WTC11 (cell line): ENCODE measurements at regions not wholly inside any gene's neighbourhood (a gene's known extent, or its start where the extent isn't known, plus 50 kb on each side); places are given as distances from the start of the nearest gene placed in this dataset.

Experiments
- ATAC-seq: fragments of 200-7000 bp; cut with Tn5 transposase; 2 replicates; pipeline ENCODE4 v1.10.0; 2021; ENCODE audit warnings: mild to moderate bottlenecking, moderate library complexity
- CTCF ChIA-PET: fragments of 300-600 bp; sonication (Branson Sonifier 250); formaldehyde crosslinking; loops from one replicate; lab custom pipeline; 2021; ENCODE audit warnings: antibody characterized with exemption; lab: Charles Lee
- POLR2A ChIA-PET: fragments of 350-600 bp; sonication (Branson Sonifier 250); formaldehyde crosslinking; loops from one replicate; lab custom pipeline; 2021; ENCODE audit warnings: antibody characterized with exemption; lab: Charles Lee
- DNase-seq: peaks from one replicate; pipeline ENCODE4 v3.0.0; 2021; ENCODE audit warnings: low spot score
- H3K27ac Mint-ChIP-seq: 2 replicates; pipeline ENCODE4 v1.8.0; 2021; ENCODE audit warnings: mixed read lengths
- H3K27me3 Mint-ChIP-seq: 2 replicates; pipeline ENCODE4 v1.8.0; 2021; ENCODE audit warnings: low read depth, mild to moderate bottlenecking, moderate library complexity, mixed read lengths
- H3K36me3 Mint-ChIP-seq: 2 replicates; pipeline ENCODE4 v1.8.0; 2021; ENCODE audit warnings: mixed read lengths
- H3K4me1 Mint-ChIP-seq: 2 replicates; pipeline ENCODE4 v1.8.0; 2022; ENCODE audit warnings: mixed read lengths
- H3K4me3 Mint-ChIP-seq: 2 replicates; pipeline ENCODE4 v1.8.0; 2021; ENCODE audit warnings: mild to moderate bottlenecking, moderate library complexity, mixed read lengths
- H3K9me3 Mint-ChIP-seq: 2 replicates; pipeline ENCODE4 v1.8.0; 2021; ENCODE audit warnings: mixed read lengths
- ATF3 ChIP-seq: sonication (generic); formaldehyde crosslinking; conservative IDR thresholded peaks from 2 replicates; pipeline ENCODE4 v1.8.1; 2022; ENCODE audit warnings: mild to moderate bottlenecking, missing genetic modification reagents
- CREB1 ChIP-seq: sonication (generic); formaldehyde crosslinking; IDR thresholded peaks from 2 replicates; pipeline ENCODE4 v1.8.0; 2023; ENCODE audit warnings: mild to moderate bottlenecking, missing genetic modification reagents
- E2F1 ChIP-seq: sonication (generic); formaldehyde crosslinking; IDR thresholded peaks from 2 replicates; pipeline ENCODE4 v1.8.0; 2022; ENCODE audit warnings: mild to moderate bottlenecking, missing genetic modification reagents
- ELF4 ChIP-seq: sonication (generic); formaldehyde crosslinking; IDR thresholded peaks from 2 replicates; pipeline ENCODE4 v1.8.1; 2022; ENCODE audit warnings: low read depth, mild to moderate bottlenecking, moderate library complexity, missing genetic modification reagents
- FOXP4 ChIP-seq: sonication (generic); formaldehyde crosslinking; IDR thresholded peaks from 2 replicates; pipeline ENCODE4 v1.8.0; 2022; ENCODE audit warnings: mild to moderate bottlenecking, missing genetic modification reagents
- GRHL2 ChIP-seq: fragments of 250-450 bp; sonication (Bioruptor Pico); IDR thresholded peaks from 2 replicates; pipeline ENCODE4 v1.8.0; 2022; ENCODE audit warnings: mild to moderate bottlenecking, moderate library complexity; ENCODE audit not compliant: insufficient replicate concordance, severe bottlenecking
- JUN ChIP-seq: sonication (generic); formaldehyde crosslinking; IDR thresholded peaks from 2 replicates; pipeline ENCODE4 v1.8.0; 2023; ENCODE audit warnings: mild to moderate bottlenecking, missing genetic modification reagents
- KAT7 ChIP-seq: sonication (generic); formaldehyde crosslinking; IDR thresholded peaks from 2 replicates; pipeline ENCODE4 v1.8.1; 2023; ENCODE audit warnings: missing genetic modification reagents, mild to moderate bottlenecking, borderline replicate concordance
- MAX ChIP-seq: sonication (generic); formaldehyde crosslinking; IDR thresholded peaks from 2 replicates; pipeline ENCODE4 v1.8.0; 2022; ENCODE audit warnings: mild to moderate bottlenecking, missing genetic modification reagents
- SMAD3 ChIP-seq: sonication (generic); formaldehyde crosslinking; IDR thresholded peaks from 2 replicates; pipeline ENCODE4 v1.8.0; 2022; ENCODE audit warnings: missing genetic modification reagents, mild to moderate bottlenecking, borderline replicate concordance
- ZBTB43 ChIP-seq: sonication (generic); formaldehyde crosslinking; IDR thresholded peaks from 2 replicates; pipeline ENCODE4 v1.8.1; 2023; ENCODE audit warnings: mild to moderate bottlenecking, missing genetic modification reagents
- ZNF512 ChIP-seq: sonication (generic); formaldehyde crosslinking; IDR thresholded peaks from 2 replicates; pipeline ENCODE4 v1.8.1; 2022; ENCODE audit warnings: missing genetic modification reagents, borderline replicate concordance

- POLR2A ChIA-PET, result no interaction called here
- 0 out of 2 replicates have a peak, but pooled peaks cover 4% of the 10 kb centered on the region for H3K4me1 Mint-ChIP-seq
- peaks cover 15% of the 10 kb centered on the region for H3K36me3 Mint-ChIP-seq
- H3K27ac Mint-ChIP-seq, result no peak overlapping the region
- TF ChIP-seq CREB1 (no peak), SMAD3 (CRISPR knock-in tag) (no peak), ATF3 (CRISPR knock-in tag) (no peak), FOXP4 (no peak), ZBTB43 (CRISPR knock-in tag) (no peak)
- TF ChIP-seq, all 79 proteins: peak for 0
- CTCF ChIA-PET, result no interaction called here
- Mint-ChIP-seq H3K4me3 (no peak overlapping the region), H3K27me3 (peaks cover 7% of the 10 kb centered on the region), H3K9me3 (peaks cover 33% of the 10 kb centered on the region)
- DNase-seq, result no peak
- ATAC-seq, result no peak
Observed at GRCh38 chr10:128233422-128233821, 107.2 kb upstream of the MKI67 start.

GRCh38 chr10:128237710-128238109 lies 111.5 kb upstream of the MKI67 start:
- Mint-ChIP-seq H3K4me3 (no peak overlapping the region), H3K27ac (no peak overlapping the region), H3K4me1 (0 out of 2 replicates have a peak, but pooled peaks cover 4% of the 10 kb centered on the region), H3K9me3 (peaks cover 20% of the 10 kb centered on the region), H3K27me3 (peaks cover 7% of the 10 kb centered on the region), H3K36me3 (peaks cover 15% of the 10 kb centered on the region)
- DNase-seq, result no peak
- ATAC-seq, result no peak
- ChIA-PET CTCF (no interaction called here), POLR2A (no interaction called here)
- no peak for TF ChIP-seq JUN (CRISPR knock-in tag)
- TF ChIP-seq KAT7, result no peak
- TF ChIP-seq ZNF512 (CRISPR knock-in tag), result no peak

GRCh38 chr10:128241023-128241422 lies 114.8 kb upstream of the MKI67 start:
- CTCF ChIA-PET, result no interaction called here
- POLR2A ChIA-PET, result no interaction called here
- H3K4me1 Mint-ChIP-seq, result 0 out of 2 replicates have a peak, but pooled peaks cover 4% of the 10 kb centered on the region
- ATAC-seq, result no peak
- H3K4me3 Mint-ChIP-seq, result no peak overlapping the region
- no peak overlapping the region for H3K27ac Mint-ChIP-seq
- no peaks in the 10 kb centered on the region for H3K36me3 Mint-ChIP-seq
- H3K9me3 Mint-ChIP-seq, result peaks cover 10% of the 10 kb centered on the region
- no peaks in the 10 kb centered on the region for H3K27me3 Mint-ChIP-seq
- no peak for TF ChIP-seq E2F1 (CRISPR knock-in tag)
- no peak for TF ChIP-seq ELF4 (CRISPR knock-in tag)
- TF ChIP-seq GRHL2 (CRISPR knock-in tag), result no peak
- TF ChIP-seq ATF3 (CRISPR knock-in tag), result no peak
- TF ChIP-seq MAX (CRISPR knock-in tag), result no peak
- DNase-seq, result no peak
